NCI-H1436 (cell line): ENCODE measurements at regions not wholly inside any gene's neighbourhood (a gene's known extent, or its start where the extent isn't known, plus 50 kb on each side); places are given as distances from the start of the nearest gene placed in this dataset.

ENCODE experiments used
- DNase-seq: peaks from one replicate; lab custom pipeline; 2025; lab: John Stamatoyannopoulos, UW

DNA sequence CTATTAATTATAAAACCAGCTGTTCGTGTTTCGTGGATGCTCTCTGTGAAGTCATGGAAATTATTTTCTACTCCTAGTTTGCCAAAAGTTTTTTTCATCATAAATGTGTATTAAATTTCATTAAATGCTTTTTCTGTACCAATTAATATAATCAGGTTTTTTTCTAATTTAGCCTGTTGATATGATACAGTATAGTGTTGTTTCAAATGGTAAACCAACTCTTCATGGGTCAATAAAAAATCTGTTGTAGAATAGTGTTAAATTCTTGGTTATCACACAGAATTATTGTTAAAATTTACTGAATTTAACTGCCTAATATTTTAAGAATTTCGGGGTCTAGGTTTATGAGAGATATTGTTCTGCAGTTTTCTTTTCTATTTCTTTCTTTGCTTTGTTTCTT lies 505.9 kb upstream of the MANEA start:
- DNase-seq = no peak

GRCh38 chr6:95078457-95078856 lies 498.9 kb upstream of the MANEA start:
- no peak for DNase-seq

GRCh38 chr6:95081231-95081630 lies 496.1 kb upstream of the MANEA start:
- DNase-seq = no peak

GRCh38 chr6:95081949-95082348 lies 495.4 kb upstream of the MANEA start:
- no peak for DNase-seq

DNA sequence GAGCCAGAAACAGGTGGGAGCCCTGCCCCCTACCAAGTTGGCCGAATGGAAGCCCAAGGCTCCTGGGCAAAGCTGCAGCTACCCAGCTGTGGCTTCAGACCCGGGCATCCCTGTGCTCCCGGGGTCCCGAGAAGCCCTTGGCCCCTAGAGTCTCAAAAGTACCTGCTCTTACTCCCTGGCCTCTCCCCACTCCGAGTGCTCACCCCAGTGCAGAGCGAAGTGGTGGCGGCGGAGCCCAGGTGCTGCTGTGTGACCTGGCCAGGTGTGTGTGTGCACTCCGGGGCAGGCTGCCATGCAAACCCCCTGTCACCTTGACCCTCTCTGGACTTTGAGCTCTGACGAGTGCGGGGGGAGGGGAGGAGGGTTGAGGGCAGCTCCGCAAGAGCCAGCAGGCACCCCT lies 493.8 kb upstream of the MANEA start:
- no peak for DNase-seq

GRCh38 chr6:95084867-95085266 lies 492.5 kb upstream of the MANEA start:
- no peak for DNase-seq

DNA sequence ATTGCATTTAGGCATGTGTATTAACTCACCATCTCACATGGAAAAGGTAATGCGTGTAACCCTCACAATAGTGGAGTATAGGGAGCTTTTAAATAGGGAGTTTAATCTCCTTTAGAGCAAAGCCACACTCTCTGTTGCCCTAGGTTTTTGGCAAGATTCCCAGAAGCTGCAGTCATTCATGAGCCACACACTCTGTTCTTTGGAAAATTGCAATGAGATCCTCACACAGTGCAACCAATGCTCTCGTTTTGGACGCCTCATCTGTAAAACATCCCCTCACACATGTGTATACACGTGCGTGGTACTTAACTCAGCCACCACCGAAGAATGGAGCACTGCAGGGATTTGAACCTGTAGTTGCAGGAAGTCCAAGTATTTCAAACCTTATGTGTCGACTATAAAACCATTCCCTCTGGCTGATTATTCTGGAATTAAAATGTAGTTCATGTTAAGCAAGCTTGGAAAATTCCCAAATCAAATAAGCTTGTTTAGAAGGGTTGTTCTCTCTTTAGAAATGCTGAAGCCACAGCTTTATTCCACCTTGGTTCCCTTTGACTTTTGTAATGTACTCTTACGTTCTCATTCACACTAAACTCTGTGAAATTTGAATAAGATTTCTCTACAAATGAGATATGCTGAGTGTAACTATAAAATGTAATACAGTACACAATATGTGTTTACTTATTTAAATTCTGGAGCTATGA lies 489.8 kb upstream of the MANEA start:
- peak; percentile 91 for DNase-seq

- DNase-seq = peak; percentile 74
These were observed 485.4 kb upstream of the MANEA start for GRCh38 chr6:95091823-95092436.

GRCh38 chr6:95093154-95093553 lies 484.2 kb upstream of the MANEA start:
- DNase-seq = no peak

DNA sequence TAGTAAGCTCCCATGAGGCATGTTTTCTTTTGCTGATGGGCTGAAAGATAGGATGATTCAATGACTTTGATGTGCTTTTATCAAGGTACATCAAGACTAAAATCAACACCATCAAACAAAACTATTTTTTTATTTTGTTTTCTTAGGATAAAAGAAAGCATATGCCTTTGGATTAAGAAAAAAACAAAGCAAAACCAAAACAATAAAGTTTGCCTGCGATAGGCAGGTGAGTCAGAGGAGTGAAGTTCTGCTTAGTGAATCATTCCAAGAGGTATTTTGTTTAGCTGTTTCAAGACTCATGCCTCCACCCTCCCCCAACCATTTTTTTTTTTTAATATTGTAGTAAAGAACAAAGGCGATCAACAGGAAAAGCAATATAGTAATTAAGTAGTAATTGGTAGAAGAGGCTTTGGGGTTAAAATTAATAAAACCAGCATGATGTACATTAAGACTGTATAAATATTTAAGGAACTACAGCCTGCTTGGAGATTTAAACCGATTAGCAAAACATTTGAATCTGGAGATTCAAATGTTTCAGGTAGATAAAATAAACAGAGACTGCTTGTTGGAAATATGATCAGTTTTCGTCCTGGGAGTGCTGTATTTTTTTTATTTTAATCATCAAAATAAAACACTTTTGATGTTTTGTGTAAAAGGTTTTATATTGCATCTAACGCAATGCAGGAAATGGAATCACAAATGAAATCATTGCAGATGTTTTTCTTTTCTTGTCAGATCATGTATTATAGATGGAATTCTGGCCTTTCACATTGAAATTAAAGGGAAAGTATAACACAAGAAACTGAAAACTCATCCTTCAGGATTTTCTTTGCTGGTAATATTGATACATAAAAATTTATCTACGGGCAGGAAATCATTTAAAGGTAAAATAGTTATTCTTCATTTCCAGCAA lies 482.3 kb upstream of the MANEA start:
- no peak for DNase-seq

- DNase-seq = no peak
These were observed 481.5 kb upstream of the MANEA start for GRCh38 chr6:95095855-95096254.

DNA sequence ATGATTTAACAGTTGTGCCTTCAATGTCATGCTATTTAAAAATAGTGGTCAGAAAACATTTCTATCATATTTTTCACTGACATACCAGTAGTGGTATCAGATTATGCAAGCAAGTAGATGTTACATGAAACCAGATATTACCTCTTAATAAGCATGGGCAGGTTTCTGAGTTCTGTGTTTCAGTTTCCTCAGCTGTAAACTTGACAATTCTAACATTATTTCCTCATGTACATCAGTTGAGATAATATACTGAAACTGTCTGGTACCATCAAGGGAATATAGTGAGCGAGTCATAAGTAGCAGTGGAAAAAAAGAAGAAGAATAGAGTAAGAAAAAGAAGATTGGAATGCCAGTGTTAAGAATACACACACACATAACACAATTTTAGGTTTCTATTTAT lies 477.9 kb upstream of the MANEA start:
- DNase-seq = no peak

GRCh38 chr6:95109212-95109611 lies 468.1 kb upstream of the MANEA start:
- no peak for DNase-seq

DNA sequence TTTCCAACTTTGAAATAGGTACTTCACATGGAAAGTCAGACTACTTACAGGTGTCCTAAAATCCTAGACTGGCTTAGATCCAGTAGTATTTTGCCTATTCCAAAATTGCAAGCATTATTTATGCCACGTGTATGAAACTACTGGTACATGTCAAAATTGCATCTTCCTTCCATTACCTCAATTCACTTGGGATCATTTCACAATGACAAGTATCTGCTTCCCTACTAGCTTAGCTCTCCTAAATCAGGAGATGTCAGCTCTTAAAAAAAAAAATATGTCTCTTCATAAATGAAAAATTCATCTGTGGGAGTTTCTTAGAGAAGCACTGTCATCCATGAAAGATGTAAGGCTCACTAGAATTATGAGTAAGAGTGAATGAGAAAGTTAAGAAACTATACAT lies 466.6 kb upstream of the MANEA start:
- no peak for DNase-seq

DNA sequence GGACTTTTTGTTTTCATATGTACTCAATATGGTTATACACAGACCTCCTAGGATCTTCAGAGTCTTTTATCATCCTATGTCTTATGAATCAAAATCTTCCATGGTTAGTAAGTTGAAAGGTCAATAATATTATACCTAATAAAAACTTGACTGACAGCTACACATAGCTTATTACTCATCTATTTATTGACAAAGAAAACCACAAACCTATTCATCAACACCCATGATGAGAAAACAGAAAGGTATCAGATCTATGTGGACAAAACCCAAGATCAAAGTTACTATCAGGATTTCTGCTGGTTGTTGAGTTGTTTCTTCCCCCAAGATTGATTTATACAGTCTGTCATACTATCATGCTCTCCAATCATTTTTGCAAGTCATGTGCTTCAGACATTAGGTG lies 460.1 kb upstream of the MANEA start:
- no peak for DNase-seq

GRCh38 chr6:95119927-95120326 lies 457.4 kb upstream of the MANEA start:
- DNase-seq = no peak

- no peak for DNase-seq
These were observed 456.4 kb upstream of the MANEA start for GRCh38 chr6:95120984-95121383.

DNA sequence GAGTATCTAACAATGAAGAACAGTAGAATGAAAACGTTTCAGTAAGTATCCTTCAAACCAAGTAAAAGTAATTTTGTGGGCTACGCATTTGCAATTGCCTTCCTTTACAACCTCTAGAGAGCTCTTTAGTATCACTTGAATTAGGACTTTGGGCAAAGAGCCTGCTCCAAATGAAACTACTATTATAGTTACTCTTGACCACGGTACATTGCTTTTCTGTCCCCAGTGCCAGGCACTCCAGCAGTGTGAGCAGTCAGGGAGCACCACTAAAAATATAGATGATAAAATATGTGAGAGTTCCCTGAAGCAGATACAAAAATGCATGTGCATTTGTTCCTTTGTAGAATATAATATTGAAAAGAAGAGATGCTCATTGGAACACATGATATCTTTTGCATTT lies 450.1 kb upstream of the MANEA start:
- DNase-seq = peak; percentile 4

- no peak for DNase-seq
These were observed 448.9 kb upstream of the MANEA start for GRCh38 chr6:95128439-95128838.

GRCh38 chr6:95128947-95129346 lies 448.4 kb upstream of the MANEA start:
- no peak for DNase-seq

- peak; percentile 42 for DNase-seq
These were observed 443.8 kb upstream of the MANEA start for GRCh38 chr6:95133578-95133977.

DNA sequence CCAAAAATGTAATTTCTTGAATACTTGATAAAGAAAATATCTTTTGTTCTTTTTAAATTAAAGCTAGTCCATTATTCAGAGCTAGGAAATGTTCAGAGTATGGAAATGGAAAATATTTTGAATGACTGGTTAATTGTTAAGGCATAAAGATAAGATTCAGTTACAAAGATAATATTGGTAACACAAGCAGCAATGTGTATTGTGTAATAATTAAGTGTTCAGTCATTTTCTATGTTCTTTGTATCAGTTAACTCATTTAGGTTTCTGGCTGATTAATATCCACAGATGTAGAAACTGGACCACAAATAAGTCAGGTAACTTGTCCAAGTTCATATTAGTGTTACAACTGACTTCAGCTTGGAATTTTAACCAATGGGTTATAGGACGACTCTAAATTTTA lies 442.2 kb upstream of the MANEA start:
- DNase-seq = no peak

GRCh38 chr6:95142101-95142500 lies 435.2 kb upstream of the MANEA start:
- DNase-seq = no peak
